SK-N-SH treated with all-trans-retinoic acid at 6 μM for 48 hours (cell line): ENCODE measurements at regions not wholly inside any gene's neighbourhood (a gene's known extent, or its start where the extent isn't known, plus 50 kb on each side); places are given as distances from the start of the nearest gene placed in this dataset.

Experiments used
- ARNTL ChIP-seq: fragments of 450-650 bp; formaldehyde crosslinking; IDR thresholded peaks from 2 replicates; pipeline ENCODE4 v1.5.0; 2020; ENCODE audit warnings: low read depth, mild to moderate bottlenecking, moderate library complexity, borderline replicate concordance
- ESRRG ChIP-seq: fragments of 250-450 bp; sonication (Bioruptor Pico); IDR thresholded peaks from 2 replicates; pipeline ENCODE4 v1.6.1; 2021; ENCODE audit warnings: mild to moderate bottlenecking
- ISL1 ChIP-seq: fragments of 250-450 bp; sonication (Bioruptor Pico); IDR thresholded peaks from 2 replicates; pipeline ENCODE4 v2.1.2; 2022; ENCODE audit warnings: mild to moderate bottlenecking, moderate library complexity
- OSR1 ChIP-seq: fragments of 250-450 bp; sonication (Bioruptor Pico); IDR thresholded peaks from 2 replicates; pipeline ENCODE4 v1.8.0; 2022; ENCODE audit warnings: moderate library complexity, mild to moderate bottlenecking, inconsistent platforms
- PATZ1 ChIP-seq: fragments of 250-450 bp; sonication (Bioruptor Pico); IDR thresholded peaks from 2 replicates; pipeline ENCODE4 v1.8.0; 2020; ENCODE audit warnings: mild to moderate bottlenecking, moderate library complexity, borderline replicate concordance
- SNAI2 ChIP-seq: fragments of 250-450 bp; sonication (Bioruptor Pico); IDR thresholded peaks from 2 replicates; pipeline ENCODE4 v1.5.0; 2020; ENCODE audit warnings: mild to moderate bottlenecking, moderate library complexity
- ZC3H10 ChIP-seq: fragments of 250-450 bp; sonication (Bioruptor Pico); IDR thresholded peaks from 2 replicates; pipeline ENCODE4 v1.5.1; 2021; ENCODE audit warnings: mild to moderate bottlenecking, moderate library complexity
- ZFP30 ChIP-seq: fragments of 450-650 bp; formaldehyde crosslinking; IDR thresholded peaks from 2 replicates; pipeline ENCODE4 v1.5.0; 2022; ENCODE audit warnings: mild to moderate bottlenecking, moderate library complexity
- ZNF565 ChIP-seq: fragments of 450-650 bp; formaldehyde crosslinking; conservative IDR thresholded peaks from 2 replicates; pipeline ENCODE4 v1.5.0; 2020; ENCODE audit warnings: low read depth, mild to moderate bottlenecking, moderate library complexity
- ZNF70 ChIP-seq: fragments of 450-650 bp; formaldehyde crosslinking; IDR thresholded peaks from 2 replicates; pipeline ENCODE4 v1.5.0; 2020; ENCODE audit warnings: mild to moderate bottlenecking, moderate library complexity
- TF ChIP-seq, protein P1 (sequence below): fragments of 250-450 bp; sonication (Bioruptor Pico); IDR thresholded peaks from 2 replicates; pipeline ENCODE4 v1.5.1; 2020; ENCODE audit warnings: low read depth, mild to moderate bottlenecking, moderate library complexity
- TF ChIP-seq, protein P2 (sequence below): fragments of 250-450 bp; sonication (Bioruptor Pico); IDR thresholded peaks from 2 replicates; pipeline ENCODE4 v1.5.0; 2020; ENCODE audit warnings: mild to moderate bottlenecking, moderate library complexity

DNA sequence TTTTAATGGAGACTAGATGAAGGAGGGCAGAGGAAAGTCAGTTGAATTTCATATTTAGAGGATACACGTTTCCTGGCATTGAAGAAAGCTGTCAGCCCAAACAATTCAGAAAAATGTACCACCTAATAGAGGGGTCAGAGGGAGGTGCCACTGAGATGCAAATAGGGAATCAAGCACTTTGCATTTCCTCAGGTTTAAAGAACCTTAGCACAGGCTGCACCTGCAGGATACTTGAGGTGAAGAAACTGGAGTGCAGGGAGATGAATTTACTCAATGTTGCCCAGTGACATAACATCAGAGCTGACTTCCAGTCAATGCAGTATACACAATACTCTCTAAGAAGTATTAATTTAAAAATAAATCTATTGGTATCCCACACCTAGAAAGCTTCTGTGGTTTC, 67.0 kb upstream of the MAST4 start:
- TF ChIP-seq ARNTL: no peak
- TF ChIP-seq, protein P1, sequence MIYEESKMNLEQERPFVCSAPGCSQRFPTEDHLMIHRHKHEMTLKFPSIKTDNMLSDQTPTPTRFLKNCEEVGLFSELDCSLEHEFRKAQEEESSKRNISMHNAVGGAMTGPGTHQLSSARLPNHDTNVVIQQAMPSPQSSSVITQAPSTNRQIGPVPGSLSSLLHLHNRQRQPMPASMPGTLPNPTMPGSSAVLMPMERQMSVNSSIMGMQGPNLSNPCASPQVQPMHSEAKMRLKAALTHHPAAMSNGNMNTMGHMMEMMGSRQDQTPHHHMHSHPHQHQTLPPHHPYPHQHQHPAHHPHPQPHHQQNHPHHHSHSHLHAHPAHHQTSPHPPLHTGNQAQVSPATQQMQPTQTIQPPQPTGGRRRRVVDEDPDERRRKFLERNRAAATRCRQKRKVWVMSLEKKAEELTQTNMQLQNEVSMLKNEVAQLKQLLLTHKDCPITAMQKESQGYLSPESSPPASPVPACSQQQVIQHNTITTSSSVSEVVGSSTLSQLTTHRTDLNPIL (CRISPR knock-in tag): no peak
- TF ChIP-seq ZNF70 (CRISPR knock-in tag): no peak
- TF ChIP-seq SNAI2 (CRISPR knock-in tag): no peak
- no peak for TF ChIP-seq ZNF565
- TF ChIP-seq OSR1 (CRISPR knock-in tag): no peak
- TF ChIP-seq ZFP30: no peak
- TF ChIP-seq ESRRG (CRISPR knock-in tag): no peak
- TF ChIP-seq PATZ1: no peak
- TF ChIP-seq, protein P2, sequence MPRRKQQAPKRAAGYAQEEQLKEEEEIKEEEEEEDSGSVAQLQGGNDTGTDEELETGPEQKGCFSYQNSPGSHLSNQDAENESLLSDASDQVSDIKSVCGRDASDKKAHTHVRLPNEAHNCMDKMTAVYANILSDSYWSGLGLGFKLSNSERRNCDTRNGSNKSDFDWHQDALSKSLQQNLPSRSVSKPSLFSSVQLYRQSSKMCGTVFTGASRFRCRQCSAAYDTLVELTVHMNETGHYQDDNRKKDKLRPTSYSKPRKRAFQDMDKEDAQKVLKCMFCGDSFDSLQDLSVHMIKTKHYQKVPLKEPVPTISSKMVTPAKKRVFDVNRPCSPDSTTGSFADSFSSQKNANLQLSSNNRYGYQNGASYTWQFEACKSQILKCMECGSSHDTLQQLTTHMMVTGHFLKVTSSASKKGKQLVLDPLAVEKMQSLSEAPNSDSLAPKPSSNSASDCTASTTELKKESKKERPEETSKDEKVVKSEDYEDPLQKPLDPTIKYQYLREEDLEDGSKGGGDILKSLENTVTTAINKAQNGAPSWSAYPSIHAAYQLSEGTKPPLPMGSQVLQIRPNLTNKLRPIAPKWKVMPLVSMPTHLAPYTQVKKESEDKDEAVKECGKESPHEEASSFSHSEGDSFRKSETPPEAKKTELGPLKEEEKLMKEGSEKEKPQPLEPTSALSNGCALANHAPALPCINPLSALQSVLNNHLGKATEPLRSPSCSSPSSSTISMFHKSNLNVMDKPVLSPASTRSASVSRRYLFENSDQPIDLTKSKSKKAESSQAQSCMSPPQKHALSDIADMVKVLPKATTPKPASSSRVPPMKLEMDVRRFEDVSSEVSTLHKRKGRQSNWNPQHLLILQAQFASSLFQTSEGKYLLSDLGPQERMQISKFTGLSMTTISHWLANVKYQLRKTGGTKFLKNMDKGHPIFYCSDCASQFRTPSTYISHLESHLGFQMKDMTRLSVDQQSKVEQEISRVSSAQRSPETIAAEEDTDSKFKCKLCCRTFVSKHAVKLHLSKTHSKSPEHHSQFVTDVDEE: no peak
- no peak for TF ChIP-seq ISL1 (CRISPR knock-in tag)
- TF ChIP-seq ZC3H10 (CRISPR knock-in tag): no peak
